H9 (cell line): ENCODE measurements at regions not wholly inside any gene's neighbourhood (a gene's known extent, or its start where the extent isn't known, plus 50 kb on each side); places are given as distances from the start of the nearest gene placed in this dataset.

Source experiments
- DNase-seq: peaks from one replicate; pipeline ENCODE4 v3.0.0-alpha.2; 2017
- H2AFZ ChIP-seq: one replicate; pipeline ENCODE4 v1.6.1; 2013; ENCODE audit warnings: mild to moderate bottlenecking, low read length, control low read depth, moderate library complexity
- H2AK5ac ChIP-seq: 2 replicates; pipeline ENCODE4 v1.6.1; 2013; ENCODE audit warnings: low read length, control low read depth, mixed read lengths; ENCODE audit not compliant: insufficient read length
- H2BK120ac ChIP-seq: one replicate; pipeline ENCODE4 v1.6.1; 2013; ENCODE audit warnings: low read depth, mild to moderate bottlenecking, low read length, control low read depth, inconsistent platforms; ENCODE audit not compliant: poor library complexity, severe bottlenecking
- H2BK12ac ChIP-seq: 2 replicates; pipeline ENCODE4 v1.6.1; 2013; ENCODE audit warnings: low read length, control low read depth, mixed read lengths, low read depth; ENCODE audit not compliant: insufficient read length
- H2BK15ac ChIP-seq: 2 replicates; pipeline ENCODE4 v1.6.1; 2013; ENCODE audit warnings: low read depth, low read length, control low read depth
- H2BK20ac ChIP-seq: one replicate; pipeline ENCODE4 v1.6.1; 2013; ENCODE audit warnings: low read depth, mild to moderate bottlenecking, low read length, control low read depth, inconsistent platforms; ENCODE audit not compliant: poor library complexity, severe bottlenecking
- H2BK5ac ChIP-seq: 2 replicates; pipeline ENCODE4 v1.6.1; 2013; ENCODE audit warnings: low read length, control low read depth, mixed read lengths; ENCODE audit not compliant: insufficient read length
- H3K14ac ChIP-seq: 2 replicates; pipeline ENCODE4 v1.6.1; 2013; ENCODE audit warnings: low read length, control low read depth; ENCODE audit not compliant: insufficient read depth
- H3K18ac ChIP-seq: 2 replicates; pipeline ENCODE4 v1.6.1; 2013; ENCODE audit warnings: low read depth, mild to moderate bottlenecking, mixed read lengths, low read length, control low read depth; ENCODE audit not compliant: insufficient read length
- H3K23ac ChIP-seq: 2 replicates; pipeline ENCODE4 v1.6.1; 2013; ENCODE audit warnings: low read length, control low read depth, mixed read lengths, low read depth; ENCODE audit not compliant: insufficient read length
- H3K23me2 ChIP-seq: 2 replicates; pipeline ENCODE4 v1.6.1; 2013; ENCODE audit warnings: low read depth, mild to moderate bottlenecking, mixed read lengths, low read length, control low read depth; ENCODE audit not compliant: insufficient read length, poor library complexity, severe bottlenecking
- H3K27ac ChIP-seq: 2 replicates; pipeline ENCODE4 v1.5.1; 2013; ENCODE audit warnings: low read length, control low read depth, mixed read lengths, low read depth; ENCODE audit not compliant: insufficient read length
- H3K27me3 ChIP-seq: 2 replicates; pipeline ENCODE4 v1.6.1; 2013; ENCODE audit warnings: low read length, control low read depth, inconsistent platforms; ENCODE audit not compliant: insufficient read depth
- H3K4ac ChIP-seq: 2 replicates; pipeline ENCODE4 v1.6.1; 2013; ENCODE audit warnings: low read depth, mild to moderate bottlenecking, control low read depth, inconsistent platforms, low read length, moderate library complexity
- H3K4me1 ChIP-seq: 2 replicates; pipeline ENCODE4 v1.6.1; 2013; ENCODE audit warnings: low read length, control low read depth, inconsistent platforms; ENCODE audit not compliant: insufficient read depth
- H3K4me2 ChIP-seq: 2 replicates; pipeline ENCODE4 v1.6.1; 2013; ENCODE audit warnings: low read length, control low read depth, mixed read lengths; ENCODE audit not compliant: insufficient read length, insufficient read depth
- H3K56ac ChIP-seq: 2 replicates; pipeline ENCODE4 v1.6.1; 2013; ENCODE audit warnings: low read depth, mild to moderate bottlenecking, mixed read lengths, low read length, control low read depth; ENCODE audit not compliant: insufficient read length
- H3K79me1 ChIP-seq: 2 replicates; pipeline ENCODE4 v1.6.1; 2013; ENCODE audit warnings: low read depth, mild to moderate bottlenecking, moderate library complexity, low read length, control low read depth, inconsistent platforms; ENCODE audit not compliant: insufficient read depth, poor library complexity, severe bottlenecking
- H3K79me2 ChIP-seq: 2 replicates; pipeline ENCODE4 v1.6.1; 2013; ENCODE audit warnings: low read length, control low read depth, inconsistent platforms; ENCODE audit not compliant: insufficient read depth
- H3K9ac ChIP-seq: 2 replicates; pipeline ENCODE4 v1.6.1; 2013; ENCODE audit warnings: low read length, control low read depth, mixed read lengths; ENCODE audit not compliant: insufficient read length; ENCODE audit errors: extremely low read depth
- H3K9me3 ChIP-seq: one replicate; pipeline ENCODE4 v1.6.1; 2013; ENCODE audit warnings: low read depth, low read length, inconsistent platforms; ENCODE audit not compliant: control insufficient read depth
- H3T11ph ChIP-seq: one replicate; pipeline ENCODE4 v1.6.1; 2013; ENCODE audit warnings: mild to moderate bottlenecking, low read length, control low read depth, inconsistent platforms
- H4K20me1 ChIP-seq: one replicate; pipeline ENCODE4 v1.6.1; 2013; ENCODE audit not compliant: control insufficient read depth, insufficient read length, insufficient read depth
- H4K5ac ChIP-seq: 2 replicates; pipeline ENCODE4 v1.6.1; 2013; ENCODE audit warnings: low read depth, mild to moderate bottlenecking, mixed read lengths, low read length, control low read depth; ENCODE audit not compliant: insufficient read length
- H4K8ac ChIP-seq: replicated peaks from 2 replicates; pipeline ENCODE4 v1.6.1; 2013; ENCODE audit warnings: low read length, control low read depth, mixed read lengths, low read depth; ENCODE audit not compliant: insufficient read length
- H4K91ac ChIP-seq: 2 replicates; pipeline ENCODE4 v1.6.1; 2013; ENCODE audit warnings: low read depth, mild to moderate bottlenecking, moderate library complexity, mixed read lengths, low read length, control low read depth; ENCODE audit not compliant: insufficient read length
- H3K27ac Mint-ChIP-seq, 3 experiments: 2 replicates in 2 of 3; 3 replicates in 1 of 3; pipeline ENCODE4 v1.8.0; 2020 to 2021; ENCODE audit warnings: mixed read lengths in 3 of 3, mild to moderate bottlenecking in 1 of 3, moderate library complexity in 1 of 3
- H3K27me3 Mint-ChIP-seq: 2 replicates; pipeline ENCODE4 v1.8.0; 2021; ENCODE audit warnings: low read depth, mild to moderate bottlenecking, moderate library complexity, mixed read lengths
- H3K36me3 Mint-ChIP-seq, 3 experiments: 2 replicates in 2 of 3; 3 replicates in 1 of 3; pipeline ENCODE4 v1.8.0; 2020 to 2021; ENCODE audit warnings: low read depth in 3 of 3, mixed read lengths in 3 of 3; ENCODE audit not compliant: insufficient read depth in 1 of 3
- H3K4me1 Mint-ChIP-seq, 2 experiments: 2 replicates each; pipeline ENCODE4 v1.8.0; 2020; ENCODE audit warnings: mixed read lengths in 2 of 2
- H3K4me3 Mint-ChIP-seq, 2 experiments: 2 replicates in 1 of 2; 3 replicates in 1 of 2; pipeline ENCODE4 v1.8.0; 2020 to 2021; ENCODE audit warnings: mild to moderate bottlenecking in 2 of 2, mixed read lengths in 2 of 2, moderate library complexity in 1 of 2
- H3K9me3 Mint-ChIP-seq, 2 experiments: 2 replicates in 1 of 2; 3 replicates in 1 of 2; pipeline ENCODE4 v1.8.0; 2020; ENCODE audit warnings: mild to moderate bottlenecking in 2 of 2, mixed read lengths in 2 of 2, moderate library complexity in 1 of 2
- CTCF ChIP-seq: fragments of 200-600 bp; sonication (generic); conservative IDR thresholded peaks from 3 replicates; pipeline ENCODE4 v1.8.0; 2021; ENCODE audit warnings: antibody characterized with exemption, mild to moderate bottlenecking
- WGBS: extraction: QIAGEN DNeasy Blood & Tissue Kit; methylation state at CpG from one replicate; pipeline ENCODE4 v1.1.7; 2013; ENCODE audit warnings: missing lambda C conversion rate, low lambda C conversion rate, mixed read lengths; ENCODE audit not compliant: insufficient read length; ENCODE audit errors: extremely low coverage; 5-methylcytosine and 5-hydroxymethylcytosine counted together

GRCh38 chr11:104663190-104664140 is 234.8 kb downstream of the CASP12 start:
- no peak overlapping the region for H4K8ac ChIP-seq
- no peak overlapping the region for H2BK20ac ChIP-seq
- H4K91ac ChIP-seq: no peak overlapping the region
- H3K4me2 ChIP-seq: no peak overlapping the region
- no peak for DNase-seq
- no peaks in the 10 kb centered on the region for H3K79me1 ChIP-seq
- Mint-ChIP-seq H3K27me3 (no peaks in the 10 kb centered on the region), H3K4me3 (no peak overlapping the region), H3K9me3 (peaks cover 0 to 4% of the 10 kb centered on the region in 2 experiments; a peak in 1 of 5 replicates), H3K4me1 (no peaks in the 10 kb centered on the region), H3K36me3 (peaks cover 0 to 3% (median 0%) of the 10 kb centered on the region in 3 experiments; a peak in 1 of 7 replicates), H3K27ac (no peak overlapping the region; a peak in 1 of 7 replicates)
- H3K27me3 ChIP-seq: no peaks in the 10 kb centered on the region
- no peak for TF ChIP-seq CTCF
- H3K14ac ChIP-seq: no peak overlapping the region
- H3K23me2 ChIP-seq: no peaks in the 10 kb centered on the region
- H4K5ac ChIP-seq: no peak overlapping the region
- H2AK5ac ChIP-seq: no peak overlapping the region
- no peak overlapping the region for H2AFZ ChIP-seq
- no peak overlapping the region for H2BK12ac ChIP-seq
- no peak overlapping the region for H3K4ac ChIP-seq
- no peak overlapping the region for H3K18ac ChIP-seq
- no peak overlapping the region for H3K9ac ChIP-seq
- H2BK120ac ChIP-seq: no peak overlapping the region
- no peaks in the 10 kb centered on the region for H3K79me2 ChIP-seq
- H2BK5ac ChIP-seq: no peak overlapping the region
- H3K9me3 ChIP-seq: no peaks in the 10 kb centered on the region
- no peaks in the 10 kb centered on the region for H4K20me1 ChIP-seq
- no peak overlapping the region for H3T11ph ChIP-seq
- no CpG with 5 or more reads among the region's 4 CpGs for WGBS
- no peak overlapping the region for H2BK15ac ChIP-seq
- H3K56ac ChIP-seq: no peak overlapping the region
- no peak overlapping the region for H3K27ac ChIP-seq
- no peak overlapping the region for H3K23ac ChIP-seq
- no peaks in the 10 kb centered on the region for H3K4me1 ChIP-seq
